Eye (tissue), 1 donor: ENCODE measurements at regions not wholly inside any gene's neighbourhood (a gene's known extent, or its start where the extent isn't known, plus 50 kb on each side); places are given as distances from the start of the nearest gene placed in this dataset.
"Not testable (repeated sequence)": the region's sequence is repeated elsewhere in the genome, so short reads cannot be mapped to it uniquely, and the experiment has no call there.

Source experiments
- DNase-seq: peaks from one replicate; pipeline ENCODE4 v3.0.0-alpha.2; 2015

- DNase-seq = not testable (repeated sequence)
These were observed 213.9 kb downstream of the TMEM121 start for GRCh38 chr14:105740272-105740671.

GRCh38 chr14:105740961-105741360 lies 214.6 kb downstream of the TMEM121 start:
- DNase-seq = not testable (repeated sequence)

GRCh38 chr14:105741707-105742530 lies 215.5 kb downstream of the TMEM121 start:
- DNase-seq = not testable (repeated sequence)

- no peak for DNase-seq
These were observed 216.1 kb downstream of the TMEM121 start for GRCh38 chr14:105742531-105742848.

GRCh38 chr14:105742904-105743701 lies 216.7 kb downstream of the TMEM121 start:
- DNase-seq = not testable (repeated sequence)

GRCh38 chr14:105744213-105744787 lies 217.9 kb downstream of the TMEM121 start:
- DNase-seq = not testable (repeated sequence)

- DNase-seq = no peak
These were observed 219.2 kb downstream of the TMEM121 start for GRCh38 chr14:105745433-105746123.

GRCh38 chr14:105746124-105746514 lies 219.7 kb downstream of the TMEM121 start:
- DNase-seq = no peak

GRCh38 chr14:105746800-105747502 lies 220.6 kb downstream of the TMEM121 start:
- not testable (repeated sequence) for DNase-seq

- DNase-seq = not testable (repeated sequence)
These were observed 221.3 kb downstream of the TMEM121 start for GRCh38 chr14:105747503-105748203.

- no peak for DNase-seq
These were observed 221.8 kb downstream of the TMEM121 start for GRCh38 chr14:105748204-105748578.

- not testable (repeated sequence) for DNase-seq
These were observed 222.3 kb downstream of the TMEM121 start for GRCh38 chr14:105748710-105749109.

- not testable (repeated sequence) for DNase-seq
These were observed 223.6 kb downstream of the TMEM121 start for GRCh38 chr14:105749870-105750541.

- DNase-seq = not testable (repeated sequence)
These were observed 224.9 kb downstream of the TMEM121 start for GRCh38 chr14:105751291-105751751.

GRCh38 chr14:105752420-105752819 lies 226.0 kb downstream of the TMEM121 start:
- DNase-seq = not testable (repeated sequence)

- no peak for DNase-seq
These were observed 234.4 kb downstream of the TMEM121 start for GRCh38 chr14:105760691-105761344.

- not testable (repeated sequence) for DNase-seq
These were observed 235.0 kb downstream of the TMEM121 start for GRCh38 chr14:105761345-105761740.

- no peak for DNase-seq
These were observed 235.5 kb downstream of the TMEM121 start for GRCh38 chr14:105761842-105762241.

GRCh38 chr14:105762262-105762661 lies 235.9 kb downstream of the TMEM121 start:
- DNase-seq = not testable (repeated sequence)

- not testable (repeated sequence) for DNase-seq
These were observed 238.0 kb downstream of the TMEM121 start for GRCh38 chr14:105764254-105764901.
